Prostate gland (tissue), 2 donors: ENCODE measurements at regions not wholly inside any gene's neighbourhood (a gene's known extent, or its start where the extent isn't known, plus 50 kb on each side); places are given as distances from the start of the nearest gene placed in this dataset.

Experiments
- DNase-seq: peaks from one replicate; pipeline ENCODE4 v3.0.0-alpha.2; 2019; ENCODE audit warnings: low spot score
- H3K27ac ChIP-seq, 2 donors: fragments of 200-600 bp; sonication (generic); 2 replicates each; pipeline ENCODE4 v1.5.1; 2017 to 2019
- H3K27me3 ChIP-seq: fragments of 200-600 bp; sonication (generic); replicated peaks from 2 replicates; pipeline ENCODE4 v1.5.1; 2019; ENCODE audit not compliant: insufficient read depth
- H3K36me3 ChIP-seq, 2 donors: fragments of 200-600 bp; sonication (generic); 1 replicate in 1 of 2; 2 replicates in 1 of 2; pipeline versions ENCODE4 v1.5.1 to v1.8.1; 2017 to 2019
- H3K4me1 ChIP-seq: fragments of 200-600 bp; sonication (generic); replicated peaks from 2 replicates; pipeline ENCODE4 v1.5.1; 2019
- H3K4me3 ChIP-seq, 2 donors: fragments of 200-600 bp; sonication (generic); 2 replicates each; pipeline ENCODE4 v1.5.1; 2017 to 2019
- H3K9me3 ChIP-seq: fragments of 200-600 bp; sonication (generic); 2 replicates; pipeline ENCODE4 v1.5.1; 2017
- CTCF ChIP-seq, 4 experiments: fragments of 200-600 bp in 2 of 4; fragments of 450-650 bp in 2 of 4; sonication (generic) in 2 of 4; IDR thresholded peaks; 1 replicate in 3 of 4; 2 replicates in 1 of 4; pipeline ENCODE4 v1.5.1; 2016 to 2019; ENCODE audit warnings: antibody characterized with exemption in 4 of 4, mild to moderate bottlenecking in 2 of 4, moderate library complexity in 2 of 4
- POLR2A ChIP-seq: fragments of 450-650 bp; IDR thresholded peaks from one replicate; pipeline ENCODE4 v1.6.1; 2016; ENCODE audit warnings: antibody characterized with exemption, mild to moderate bottlenecking
- POLR2AphosphoS5 ChIP-seq: sonication (generic); formaldehyde crosslinking; IDR thresholded peaks from one replicate; pipeline ENCODE4 v1.6.1; 2017; ENCODE audit warnings: antibody characterized with exemption
- WGBS: methylation state at CpG from one replicate; pipeline ENCODE4 v1.1.5; 2018; 5-methylcytosine and 5-hydroxymethylcytosine counted together
- intact Hi-C: fragments of 100-400 bp; cut with DNase I; formaldehyde crosslinking; loops from one replicate; pipeline ENCODE4 v1.14.2; 2022

- WGBS, result 66% methylated on average over 4 of the region's 4 CpGs
- H3K36me3 ChIP-seq, result no peaks in the 10 kb centered on the region
- H3K27ac ChIP-seq, result no peak overlapping the region
- no peak overlapping the region for H3K4me3 ChIP-seq
- no peaks in the 10 kb centered on the region for H3K27me3 ChIP-seq
- TF ChIP-seq POLR2AphosphoS5 (no peak), CTCF (IDR thresholded peaks at IDR 0.05) (no peak)
- no peaks in the 10 kb centered on the region for H3K9me3 ChIP-seq
- no peaks in the 10 kb centered on the region for H3K4me1 ChIP-seq
- DNase-seq, result no peak
- intact Hi-C loops, result no loop called here
Observed at GRCh38 chr7:26954951-26955350, 90.6 kb upstream of the SKAP2 start.

GRCh38 chr7:26951407-26951950 lies 87.1 kb upstream of the SKAP2 start:
- Histone ChIP-seq H3K4me1 (no peaks in the 10 kb centered on the region), H3K4me3 (no peak overlapping the region), H3K36me3 (no peaks in the 10 kb centered on the region), H3K27ac (no peak overlapping the region), H3K9me3 (no peaks in the 10 kb centered on the region), H3K27me3 (no peaks in the 10 kb centered on the region)
- TF ChIP-seq POLR2AphosphoS5, result no peak
- TF ChIP-seq CTCF (IDR thresholded peaks at IDR 0.05), result no peak
- 86% methylated on average over 4 of the region's 4 CpGs for WGBS
- intact Hi-C loops, result no loop called here
- no peak for DNase-seq

GRCh38 chr7:26950889-26951288 lies 86.5 kb upstream of the SKAP2 start:
- Histone ChIP-seq H3K9me3 (no peaks in the 10 kb centered on the region), H3K4me3 (no peak overlapping the region), H3K27me3 (no peaks in the 10 kb centered on the region), H3K27ac (no peak overlapping the region), H3K4me1 (no peaks in the 10 kb centered on the region), H3K36me3 (no peaks in the 10 kb centered on the region)
- TF ChIP-seq CTCF (IDR thresholded peaks at IDR 0.05), result no peak
- TF ChIP-seq POLR2A, result no peak
- TF ChIP-seq POLR2AphosphoS5, result no peak
- DNase-seq, result no peak
- 79% methylated on average over 2 of the region's 2 CpGs for WGBS
- intact Hi-C loops, result no loop called here

GRCh38 chr7:26949319-26949718 lies 84.9 kb upstream of the SKAP2 start:
- H3K27me3 ChIP-seq, result no peaks in the 10 kb centered on the region
- H3K4me1 ChIP-seq, result no peaks in the 10 kb centered on the region
- intact Hi-C loops, result no loop called here
- TF ChIP-seq POLR2A, result no peak
- no peak for TF ChIP-seq CTCF (IDR thresholded peaks at IDR 0.05)
- TF ChIP-seq POLR2AphosphoS5, result no peak
- H3K4me3 ChIP-seq, result no peak overlapping the region
- no peak for DNase-seq
- no peak overlapping the region for H3K27ac ChIP-seq
- H3K36me3 ChIP-seq, result no peaks in the 10 kb centered on the region
- 33% methylated on average over 1 of the region's 1 CpG for WGBS
- H3K9me3 ChIP-seq, result no peaks in the 10 kb centered on the region

GRCh38 chr7:26948617-26949118 lies 84.3 kb upstream of the SKAP2 start:
- Histone ChIP-seq H3K36me3 (no peaks in the 10 kb centered on the region), H3K4me1 (no peaks in the 10 kb centered on the region), H3K27me3 (no peaks in the 10 kb centered on the region), H3K4me3 (no peak overlapping the region), H3K27ac (no peak overlapping the region), H3K9me3 (no peaks in the 10 kb centered on the region)
- DNase-seq, result no peak
- TF ChIP-seq POLR2A, result no peak
- peak; percentile 35 for TF ChIP-seq POLR2AphosphoS5
- TF ChIP-seq CTCF (IDR thresholded peaks at IDR 0.05), result no peak
- intact Hi-C loops, result no loop called here
- WGBS, result 14% methylated on average over 1 of the region's 1 CpG
